ENCODE measurements at regions not wholly inside any gene's neighbourhood (a gene's known extent, or its start where the extent isn't known, plus 50 kb on each side); places are given as distances from the start of the nearest gene placed in this dataset.

- no peak overlapping the region for H3K4me3 ChIP-seq (ENCODE audit: low read depth, low read length)
- H3K27me3 ChIP-seq (ENCODE audit: control insufficient read depth, insufficient read depth, low read length): no peaks in the 10 kb centered on the region
- ChIA-PET POLR2A (no interaction called here), CTCF (no interaction called here)
- no peaks in the 10 kb centered on the region for H3K36me3 ChIP-seq (ENCODE audit: control insufficient read depth, insufficient read depth, low read length)
- no peak for DNase-seq (ENCODE audit: low read depth)
- no peak for TF ChIP-seq CTCF (IDR thresholded peaks at IDR 0.05; ENCODE audit: insufficient read depth, low read depth, low read length)
Measured at GRCh38 chr2:59874971-59875755, 678.3 kb downstream of the BCL11A start.

- no peak for DNase-seq (ENCODE audit: low read depth)
- ChIA-PET CTCF (interaction anchor here (0.5 kb wide), 1 partner anchor 23 kb away, joined by 4 read pairs; no protein-coding TSS in a partner anchor), POLR2A (no interaction called here)
- no peak overlapping the region for H3K4me3 ChIP-seq (ENCODE audit: low read depth, low read length)
- no peaks in the 10 kb centered on the region for H3K36me3 ChIP-seq (ENCODE audit: control insufficient read depth, insufficient read depth, low read length)
- H3K27me3 ChIP-seq (ENCODE audit: control insufficient read depth, insufficient read depth, low read length): no peaks in the 10 kb centered on the region
- TF ChIP-seq CTCF (IDR thresholded peaks at IDR 0.05; ENCODE audit: insufficient read depth, low read depth, low read length): no peak
Measured at GRCh38 chr2:59874361-59874760, 679.1 kb downstream of the BCL11A start.

- ChIA-PET CTCF (no interaction called here), POLR2A (no interaction called here)
- no peaks in the 10 kb centered on the region for H3K27me3 ChIP-seq (ENCODE audit: control insufficient read depth, insufficient read depth, low read length)
- H3K36me3 ChIP-seq (ENCODE audit: control insufficient read depth, insufficient read depth, low read length): no peaks in the 10 kb centered on the region
- no peak for TF ChIP-seq CTCF (IDR thresholded peaks at IDR 0.05; ENCODE audit: insufficient read depth, low read depth, low read length)
- no peak overlapping the region for H3K4me3 ChIP-seq (ENCODE audit: low read depth, low read length)
- no peak for DNase-seq (ENCODE audit: low read depth)
Measured at GRCh38 chr2:59871830-59872229, 681.6 kb downstream of the BCL11A start.

GRCh38 chr2:59868981-59869380 is 684.5 kb downstream of the BCL11A start:
- H3K4me3 ChIP-seq (ENCODE audit: low read depth, low read length): no peak overlapping the region
- CTCF ChIA-PET: interaction anchor here (1.3 kb wide), 1 partner anchor 19 kb away, joined by 3 read pairs; no protein-coding TSS in a partner anchor
- TF ChIP-seq CTCF (IDR thresholded peaks at IDR 0.05; ENCODE audit: insufficient read depth, low read depth, low read length): no peak
- POLR2A ChIA-PET: no interaction called here
- no peak for DNase-seq (ENCODE audit: low read depth)
- no peaks in the 10 kb centered on the region for H3K27me3 ChIP-seq (ENCODE audit: control insufficient read depth, insufficient read depth, low read length)
- no peaks in the 10 kb centered on the region for H3K36me3 ChIP-seq (ENCODE audit: control insufficient read depth, insufficient read depth, low read length)

GRCh38 chr2:59866436-59866835 is 687.0 kb downstream of the BCL11A start:
- no peak for DNase-seq (ENCODE audit: low read depth)
- Histone ChIP-seq H3K27me3 (ENCODE audit: control insufficient read depth, insufficient read depth, low read length) (no peaks in the 10 kb centered on the region), H3K36me3 (ENCODE audit: control insufficient read depth, insufficient read depth, low read length) (no peaks in the 10 kb centered on the region), H3K4me3 (ENCODE audit: low read depth, low read length) (no peak overlapping the region)
- CTCF ChIA-PET: no interaction called here
- TF ChIP-seq CTCF (IDR thresholded peaks at IDR 0.05; ENCODE audit: insufficient read depth, low read depth, low read length): no peak
- POLR2A ChIA-PET: no interaction called here
